Activated CD8-positive, alpha-beta T cell treated with anti-CD3 and anti-CD28 coated beads for 36 hours (primary cell): ENCODE measurements at regions not wholly inside any gene's neighbourhood (a gene's known extent, or its start where the extent isn't known, plus 50 kb on each side); places are given as distances from the start of the nearest gene placed in this dataset.

Source experiments
- ATAC-seq: fragments of 200-7000 bp; cut with Tn5 transposase; one replicate; pipeline ENCODE4 v1.10.0; 2021; ENCODE audit warnings: mild to moderate bottlenecking, moderate library complexity
- CTCF ChIA-PET: fragments of 350-600 bp; sonication (Branson Sonifier 250); formaldehyde crosslinking; loops from one replicate; lab custom pipeline; 2021; ENCODE audit warnings: antibody characterized with exemption; lab: Charles Lee
- POLR2A ChIA-PET: fragments of 350-600 bp; sonication (Branson Sonifier 250); formaldehyde crosslinking; loops from one replicate; lab custom pipeline; 2021; ENCODE audit warnings: antibody characterized with exemption; lab: Charles Lee
- DNase-seq: peaks from one replicate; pipeline ENCODE4 v3.0.0-alpha.2; 2020
- H3K27ac Mint-ChIP-seq: one replicate; pipeline ENCODE4 v1.8.0; 2021; ENCODE audit warnings: mild to moderate bottlenecking, mixed read lengths
- H3K27me3 Mint-ChIP-seq: one replicate; pipeline ENCODE4 v1.8.0; 2021; ENCODE audit warnings: mixed read lengths
- H3K36me3 Mint-ChIP-seq: one replicate; pipeline ENCODE4 v1.8.0; 2021; ENCODE audit warnings: low read depth, mixed read lengths
- H3K4me1 Mint-ChIP-seq: one replicate; pipeline ENCODE4 v1.8.0; 2021; ENCODE audit warnings: low read depth, mixed read lengths
- H3K4me3 Mint-ChIP-seq: one replicate; pipeline ENCODE4 v1.8.0; 2021; ENCODE audit warnings: mild to moderate bottlenecking, moderate library complexity, mixed read lengths
- H3K9me3 Mint-ChIP-seq: one replicate; pipeline ENCODE4 v1.8.0; 2021; ENCODE audit warnings: mixed read lengths
- intact Hi-C: fragments of 100-400 bp; cut with micrococcal nuclease; formaldehyde crosslinking; loops from one replicate; pipeline ENCODE4 v1.10.0; 2022
- TF ChIP-seq, protein P1 (sequence below): fragments of 200-600 bp; IDR thresholded peaks from one replicate; pipeline ENCODE4 v1.8.0; 2022; ENCODE audit warnings: antibody characterized with exemption, mild to moderate bottlenecking

- Mint-ChIP-seq H3K4me1 (no peaks in the 10 kb centered on the region), H3K9me3 (peaks cover 8% of the 10 kb centered on the region), H3K27ac (no peak overlapping the region), H3K4me3 (no peak overlapping the region), H3K36me3 (no peaks in the 10 kb centered on the region), H3K27me3 (no peaks in the 10 kb centered on the region)
- intact Hi-C loops: no loop called here
- TF ChIP-seq, protein P1, sequence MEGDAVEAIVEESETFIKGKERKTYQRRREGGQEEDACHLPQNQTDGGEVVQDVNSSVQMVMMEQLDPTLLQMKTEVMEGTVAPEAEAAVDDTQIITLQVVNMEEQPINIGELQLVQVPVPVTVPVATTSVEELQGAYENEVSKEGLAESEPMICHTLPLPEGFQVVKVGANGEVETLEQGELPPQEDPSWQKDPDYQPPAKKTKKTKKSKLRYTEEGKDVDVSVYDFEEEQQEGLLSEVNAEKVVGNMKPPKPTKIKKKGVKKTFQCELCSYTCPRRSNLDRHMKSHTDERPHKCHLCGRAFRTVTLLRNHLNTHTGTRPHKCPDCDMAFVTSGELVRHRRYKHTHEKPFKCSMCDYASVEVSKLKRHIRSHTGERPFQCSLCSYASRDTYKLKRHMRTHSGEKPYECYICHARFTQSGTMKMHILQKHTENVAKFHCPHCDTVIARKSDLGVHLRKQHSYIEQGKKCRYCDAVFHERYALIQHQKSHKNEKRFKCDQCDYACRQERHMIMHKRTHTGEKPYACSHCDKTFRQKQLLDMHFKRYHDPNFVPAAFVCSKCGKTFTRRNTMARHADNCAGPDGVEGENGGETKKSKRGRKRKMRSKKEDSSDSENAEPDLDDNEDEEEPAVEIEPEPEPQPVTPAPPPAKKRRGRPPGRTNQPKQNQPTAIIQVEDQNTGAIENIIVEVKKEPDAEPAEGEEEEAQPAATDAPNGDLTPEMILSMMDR: no peak
- ChIA-PET POLR2A (no interaction called here), CTCF (no interaction called here)
- no peak for ATAC-seq
- DNase-seq: no peak
Measured at GRCh38 chr2:163375472-163375871, 360.3 kb downstream of the FIGN start.

DNA sequence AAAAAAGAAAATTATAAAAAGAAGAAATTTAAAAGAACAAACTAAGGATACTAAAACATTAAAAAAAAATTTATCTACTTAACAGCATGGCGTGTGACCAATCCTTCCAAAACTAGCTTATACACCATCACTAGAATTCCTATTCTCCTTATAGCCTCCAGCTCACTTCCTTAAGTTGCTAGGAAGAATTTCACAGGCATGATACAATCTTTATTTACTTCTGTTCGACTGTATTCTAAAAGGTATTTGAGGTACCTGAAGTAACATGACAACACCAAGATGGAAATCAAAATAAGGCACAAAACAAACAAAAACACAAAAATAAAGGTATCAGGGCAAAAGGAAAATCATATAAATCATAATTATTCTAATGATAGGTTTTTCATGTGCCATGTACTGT is 360.7 kb downstream of the FIGN start:
- no peak overlapping the region for H3K27ac Mint-ChIP-seq
- intact Hi-C loops: no loop called here
- peaks cover 8% of the 10 kb centered on the region for H3K9me3 Mint-ChIP-seq
- no peak for DNase-seq
- TF ChIP-seq, protein P1: no peak
- ATAC-seq: no peak
- no peaks in the 10 kb centered on the region for H3K36me3 Mint-ChIP-seq
- no peak overlapping the region for H3K4me3 Mint-ChIP-seq
- H3K4me1 Mint-ChIP-seq: no peaks in the 10 kb centered on the region
- no peaks in the 10 kb centered on the region for H3K27me3 Mint-ChIP-seq
- ChIA-PET CTCF (no interaction called here), POLR2A (no interaction called here)

GRCh38 chr2:163374282-163374681 is 361.5 kb downstream of the FIGN start:
- no peak overlapping the region for H3K4me3 Mint-ChIP-seq
- TF ChIP-seq, protein P1: no peak
- no peaks in the 10 kb centered on the region for H3K27me3 Mint-ChIP-seq
- ChIA-PET POLR2A (no interaction called here), CTCF (no interaction called here)
- DNase-seq (no peak), ATAC-seq (no peak)
- H3K4me1 Mint-ChIP-seq: no peaks in the 10 kb centered on the region
- H3K36me3 Mint-ChIP-seq: no peaks in the 10 kb centered on the region
- H3K9me3 Mint-ChIP-seq: peaks cover 7% of the 10 kb centered on the region
- intact Hi-C loops: no loop called here
- no peak overlapping the region for H3K27ac Mint-ChIP-seq

DNA sequence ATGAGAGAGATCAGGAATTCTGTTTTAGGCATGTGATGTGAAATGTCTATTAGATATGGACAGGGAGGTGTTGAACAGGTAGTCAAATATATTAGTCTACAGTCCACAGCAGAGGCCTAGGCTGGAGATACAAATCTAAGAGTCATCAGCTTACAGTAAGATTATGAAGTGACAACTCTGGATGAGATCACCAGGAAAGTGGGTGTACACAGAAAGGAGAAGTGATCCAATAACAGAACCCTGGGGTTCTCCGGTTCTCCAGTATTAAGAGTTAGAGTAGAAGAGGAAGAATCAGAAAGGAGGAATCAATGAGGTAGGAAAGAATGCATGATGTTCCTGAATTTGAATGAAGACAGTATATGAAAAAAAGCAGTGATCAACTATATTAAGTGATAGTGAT is 362.3 kb downstream of the FIGN start:
- Mint-ChIP-seq H3K4me3 (no peak overlapping the region), H3K4me1 (no peaks in the 10 kb centered on the region), H3K9me3 (peaks cover 7% of the 10 kb centered on the region), H3K27ac (no peak overlapping the region), H3K27me3 (no peaks in the 10 kb centered on the region), H3K36me3 (no peaks in the 10 kb centered on the region)
- ATAC-seq: no peak
- POLR2A ChIA-PET: no interaction called here
- no peak for DNase-seq
- CTCF ChIA-PET: no interaction called here
- intact Hi-C loops: no loop called here
- TF ChIP-seq, protein P1: no peak

DNA sequence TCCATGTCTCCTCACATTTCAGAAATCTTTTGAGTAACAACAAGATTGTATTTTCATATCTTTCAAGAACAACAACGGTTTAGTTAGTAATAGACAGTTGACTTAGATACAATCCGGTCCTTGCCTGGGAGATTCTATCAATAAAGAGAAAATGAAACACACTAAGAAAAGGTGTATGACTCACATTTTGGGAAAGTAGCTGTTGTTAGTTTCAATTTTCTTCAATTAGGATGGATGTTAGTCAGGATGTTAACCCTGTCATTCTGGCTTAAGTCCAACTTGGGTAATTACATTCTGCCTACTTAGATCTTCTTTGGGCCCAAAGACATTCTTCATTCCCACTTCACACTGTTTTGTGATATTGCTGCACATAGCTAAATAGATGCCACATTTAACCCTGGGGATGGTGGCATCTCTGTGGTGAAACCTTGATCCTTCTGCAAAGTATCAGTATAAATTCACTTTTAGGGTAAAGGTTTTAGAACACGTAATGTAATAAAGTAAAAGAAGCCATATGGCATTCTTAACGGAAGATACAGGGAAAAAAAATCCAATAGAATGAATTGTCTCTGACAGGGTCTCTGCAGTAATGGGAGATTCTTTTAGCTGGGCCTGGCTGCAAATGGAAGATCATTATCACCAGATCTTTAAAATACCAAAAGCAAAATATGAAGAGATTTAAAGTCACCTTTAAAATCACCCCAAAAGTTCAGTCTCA is 365.5 kb downstream of the FIGN start:
- POLR2A ChIA-PET: no interaction called here
- no peak overlapping the region for H3K27ac Mint-ChIP-seq
- no peaks in the 10 kb centered on the region for H3K36me3 Mint-ChIP-seq
- no peaks in the 10 kb centered on the region for H3K27me3 Mint-ChIP-seq
- ATAC-seq (no peak), DNase-seq (no peak)
- no peak overlapping the region for H3K4me3 Mint-ChIP-seq
- no peaks in the 10 kb centered on the region for H3K4me1 Mint-ChIP-seq
- CTCF ChIA-PET: no interaction called here
- peaks cover 7% of the 10 kb centered on the region for H3K9me3 Mint-ChIP-seq
- intact Hi-C loops: no loop called here
- TF ChIP-seq, protein P1: no peak
